ENCODE measurements at regions not wholly inside any gene's neighbourhood (a gene's known extent, or its start where the extent isn't known, plus 50 kb on each side); places are given as distances from the start of the nearest gene placed in this dataset.

- DNase-seq = no peak
Measured at GRCh38 chr7:18420748-18421147, 74.8 kb upstream of the HDAC9 start.

GRCh38 chr7:18421297-18422002, 74.1 kb upstream of the HDAC9 start:
- DNase-seq = no peak

- no peak for DNase-seq
Measured at GRCh38 chr7:18425227-18425626, 70.3 kb upstream of the HDAC9 start.

GRCh38 chr7:18425838-18426445, 69.6 kb upstream of the HDAC9 start:
- no peak for DNase-seq

GRCh38 chr7:18426564-18427226, 68.9 kb upstream of the HDAC9 start:
- no peak for DNase-seq

GRCh38 chr7:18429547-18429946, 66.0 kb upstream of the HDAC9 start:
- DNase-seq = no peak

- DNase-seq = no peak
Measured at GRCh38 chr7:18430810-18431209, 64.7 kb upstream of the HDAC9 start.

GRCh38 chr7:18434171-18434570, 61.4 kb upstream of the HDAC9 start:
- no peak for DNase-seq

GRCh38 chr7:18437101-18437500, 58.4 kb upstream of the HDAC9 start:
- DNase-seq = no peak

GRCh38 chr7:18440934-18441333, 54.6 kb upstream of the HDAC9 start:
- DNase-seq = no peak

GRCh38 chr7:18444826-18445225, 50.7 kb upstream of the HDAC9 start:
- DNase-seq = no peak

GRCh38 chr7:18445483-18445882, 50.1 kb upstream of the HDAC9 start:
- DNase-seq = no peak

All from stimulated activated CD4-positive, alpha-beta T cell treated with anti-CD3 and anti-CD28 coated beads, Interleukin-15, amount 100 ng/mL, for 24 hours (primary cell).